Ascending aorta (tissue), 2 donors: ENCODE measurements at regions not wholly inside any gene's neighbourhood (a gene's known extent, or its start where the extent isn't known, plus 50 kb on each side); places are given as distances from the start of the nearest gene placed in this dataset.

Experiments
- DNase-seq, 2 donors: peaks; one replicate each; pipeline ENCODE4 v3.0.0-alpha.2; 2019; ENCODE audit warnings: low spot score in 2 of 2
- H3K27ac ChIP-seq, 2 donors: fragments of 200-600 bp; sonication (generic); one replicate each; pipeline ENCODE4 v1.5.1; 2016 to 2017; ENCODE audit warnings: mild to moderate bottlenecking in 1 of 2
- H3K27me3 ChIP-seq: fragments of 200-600 bp; sonication (generic); one replicate; pipeline ENCODE4 v1.5.1; 2017
- H3K36me3 ChIP-seq, 2 donors: fragments of 200-600 bp; sonication (generic); one replicate each; pipeline ENCODE4 v1.5.1; 2016
- H3K4me1 ChIP-seq, 2 donors: fragments of 200-600 bp; sonication (generic); one replicate each; pipeline ENCODE4 v1.5.1; 2016 to 2017; ENCODE audit warnings: mild to moderate bottlenecking in 1 of 2
- H3K4me3 ChIP-seq, 2 donors: fragments of 200-600 bp; sonication (generic); one replicate each; pipeline ENCODE4 v1.5.1; 2016 to 2017; ENCODE audit warnings: mild to moderate bottlenecking in 1 of 2
- H3K9me3 ChIP-seq, 2 donors: fragments of 200-600 bp; sonication (generic); one replicate each; pipeline ENCODE4 v1.5.1; 2016
- CTCF ChIP-seq, 3 experiments: fragments of 200-600 bp in 2 of 3; fragments of 450-650 bp in 1 of 3; sonication (generic) in 2 of 3; IDR thresholded peaks; one replicate each; pipeline ENCODE4 v1.5.1; 2016 to 2019; ENCODE audit warnings: antibody characterized with exemption in 3 of 3, mild to moderate bottlenecking in 1 of 3, moderate library complexity in 1 of 3
- intact Hi-C: fragments of 100-400 bp; cut with DNase I; formaldehyde crosslinking; loops from one replicate; pipeline ENCODE4 v1.15.1; 2023

- Histone ChIP-seq H3K27me3 (no peaks in the 10 kb centered on the region), H3K4me1 (no peaks in the 10 kb centered on the region), H3K36me3 (no peaks in the 10 kb centered on the region), H3K9me3 (no peaks in the 10 kb centered on the region), H3K4me3 (no peak overlapping the region), H3K27ac (no peak overlapping the region)
- DNase-seq = no peak
- no peak for TF ChIP-seq CTCF (IDR thresholded peaks at IDR 0.05)
- intact Hi-C loops = no loop called here
Measured at GRCh38 chr4:82128355-82128754, 245.4 kb downstream of the HNRNPD start.

GRCh38 chr4:82126512-82127040 is 247.2 kb downstream of the HNRNPD start:
- no peak for DNase-seq
- no peak for TF ChIP-seq CTCF (IDR thresholded peaks at IDR 0.05)
- Histone ChIP-seq H3K9me3 (no peaks in the 10 kb centered on the region), H3K36me3 (no peaks in the 10 kb centered on the region), H3K4me3 (no peak overlapping the region), H3K4me1 (no peaks in the 10 kb centered on the region), H3K27me3 (no peaks in the 10 kb centered on the region), H3K27ac (no peak overlapping the region)
- intact Hi-C loops = no loop called here

GRCh38 chr4:82125787-82126297 is 247.9 kb downstream of the HNRNPD start:
- intact Hi-C loops = no loop called here
- H3K27ac ChIP-seq = no peak overlapping the region
- DNase-seq = no peak
- no peaks in the 10 kb centered on the region for H3K27me3 ChIP-seq
- H3K9me3 ChIP-seq = no peaks in the 10 kb centered on the region
- H3K4me1 ChIP-seq = no peaks in the 10 kb centered on the region
- no peaks in the 10 kb centered on the region for H3K36me3 ChIP-seq
- no peak overlapping the region for H3K4me3 ChIP-seq
- no peak for TF ChIP-seq CTCF (IDR thresholded peaks at IDR 0.05)

- no peak for TF ChIP-seq CTCF (IDR thresholded peaks at IDR 0.05)
- no peak overlapping the region for H3K4me3 ChIP-seq
- no peaks in the 10 kb centered on the region for H3K4me1 ChIP-seq
- intact Hi-C loops = no loop called here
- H3K27me3 ChIP-seq = no peaks in the 10 kb centered on the region
- no peak overlapping the region for H3K27ac ChIP-seq
- H3K36me3 ChIP-seq = no peaks in the 10 kb centered on the region
- no peak for DNase-seq
- no peaks in the 10 kb centered on the region for H3K9me3 ChIP-seq
Measured at GRCh38 chr4:82124932-82125786, 248.6 kb downstream of the HNRNPD start.

- Histone ChIP-seq H3K27ac (no peak overlapping the region), H3K4me1 (no peaks in the 10 kb centered on the region), H3K27me3 (no peaks in the 10 kb centered on the region), H3K4me3 (no peak overlapping the region), H3K9me3 (no peaks in the 10 kb centered on the region), H3K36me3 (no peaks in the 10 kb centered on the region)
- no peak for DNase-seq
- TF ChIP-seq CTCF (IDR thresholded peaks at IDR 0.05) = no peak
- intact Hi-C loops = no loop called here
Measured at GRCh38 chr4:82124365-82124764, 249.4 kb downstream of the HNRNPD start.
